GM19468 (cell line): ENCODE measurements at regions not wholly inside any gene's neighbourhood (a gene's known extent, or its start where the extent isn't known, plus 50 kb on each side); places are given as distances from the start of the nearest gene placed in this dataset.
"Not testable (repeated sequence)": the region's sequence is repeated elsewhere in the genome, so short reads cannot be mapped to it uniquely, and the experiment has no call there.

ENCODE experiments used
- ATAC-seq: cut with Tn5 transposase; IDR thresholded peaks from one replicate; pipeline ENCODE4 v1.9.1; 2021; ENCODE audit warnings: mild to moderate bottlenecking, moderate library complexity, moderate number of reproducible peaks; ENCODE audit not compliant: unreplicated experiment; ENCODE audit errors: extremely low read depth

- ATAC-seq, result no peak
Measured at GRCh38 chr4:27429364-27429871, 568.8 kb downstream of the STIM2 start.

GRCh38 chr4:27442146-27442545 lies 581.5 kb downstream of the STIM2 start:
- no peak for ATAC-seq

GRCh38 chr4:27442661-27443060 lies 582.0 kb downstream of the STIM2 start:
- not testable (repeated sequence) for ATAC-seq

- ATAC-seq, result no peak
Measured at GRCh38 chr4:27463816-27464215, 603.2 kb downstream of the STIM2 start.

GRCh38 chr4:27467351-27467750 lies 606.7 kb downstream of the STIM2 start:
- no peak for ATAC-seq

DNA sequence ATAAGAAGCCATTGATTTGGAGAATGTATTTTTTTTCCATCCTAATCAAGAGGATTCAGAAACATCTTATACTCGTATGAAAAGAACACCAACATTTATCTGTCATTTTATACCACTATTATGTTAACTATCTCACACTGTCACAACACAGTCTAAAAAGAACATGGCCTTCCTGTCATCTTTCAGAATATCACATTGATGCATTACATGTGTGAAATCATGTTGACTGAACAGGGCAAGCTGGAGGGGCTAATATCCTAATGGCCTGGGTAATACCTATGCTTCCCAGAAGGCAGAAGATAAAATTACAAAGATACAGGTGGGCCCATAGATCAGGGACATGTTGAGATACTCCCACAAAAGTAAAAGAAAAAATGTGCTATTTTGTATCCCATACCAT lies 611.7 kb downstream of the STIM2 start:
- ATAC-seq, result no peak

GRCh38 chr4:27474691-27475090 lies 614.0 kb downstream of the STIM2 start:
- no peak for ATAC-seq

- no peak for ATAC-seq
Measured at GRCh38 chr4:27484216-27484615, 623.6 kb downstream of the STIM2 start.

- ATAC-seq, result no peak
Measured at GRCh38 chr4:27490315-27490714, 629.7 kb downstream of the STIM2 start.

- no peak for ATAC-seq
Measured at GRCh38 chr4:27490766-27491165, 630.1 kb downstream of the STIM2 start.

- no peak for ATAC-seq
Measured at GRCh38 chr4:27506401-27506800, 645.8 kb downstream of the STIM2 start.

DNA sequence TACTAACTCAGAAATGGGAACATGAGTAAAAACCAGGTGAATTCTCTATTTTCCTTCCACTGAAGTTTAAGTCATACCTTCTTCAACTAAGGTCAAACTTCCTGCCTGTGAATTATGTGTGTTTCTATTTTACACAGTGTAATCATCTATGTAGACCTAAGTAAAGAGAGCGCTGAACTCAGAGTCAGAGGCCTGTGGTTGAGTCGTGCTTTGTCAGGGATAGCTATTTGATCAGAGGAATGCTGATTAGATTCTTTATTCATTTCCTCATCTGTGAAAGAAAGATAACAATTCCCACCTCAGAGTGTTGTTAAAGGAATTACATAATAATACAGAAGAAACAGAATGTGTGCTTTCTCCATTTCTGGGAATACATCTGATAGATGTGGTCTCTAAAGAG lies 654.1 kb downstream of the STIM2 start:
- no peak for ATAC-seq

DNA sequence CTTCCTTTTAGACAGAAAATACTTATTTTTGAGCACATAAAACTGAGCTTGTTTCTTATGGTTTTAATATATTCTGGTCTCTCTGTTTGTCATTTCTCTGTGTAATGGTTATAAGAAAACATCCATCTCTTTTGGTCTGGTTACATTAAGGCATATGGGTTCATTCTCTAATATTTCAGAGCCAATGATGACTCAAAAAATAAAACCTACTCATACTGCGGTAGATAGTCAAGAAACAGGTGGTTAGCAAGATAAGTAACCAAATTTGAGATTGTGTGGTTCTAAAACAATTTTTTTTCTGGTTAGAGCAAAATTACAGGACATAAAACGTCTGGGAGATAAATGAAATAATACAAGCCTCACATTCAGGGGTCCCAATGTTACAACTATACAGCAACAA lies 654.5 kb downstream of the STIM2 start:
- no peak for ATAC-seq

DNA sequence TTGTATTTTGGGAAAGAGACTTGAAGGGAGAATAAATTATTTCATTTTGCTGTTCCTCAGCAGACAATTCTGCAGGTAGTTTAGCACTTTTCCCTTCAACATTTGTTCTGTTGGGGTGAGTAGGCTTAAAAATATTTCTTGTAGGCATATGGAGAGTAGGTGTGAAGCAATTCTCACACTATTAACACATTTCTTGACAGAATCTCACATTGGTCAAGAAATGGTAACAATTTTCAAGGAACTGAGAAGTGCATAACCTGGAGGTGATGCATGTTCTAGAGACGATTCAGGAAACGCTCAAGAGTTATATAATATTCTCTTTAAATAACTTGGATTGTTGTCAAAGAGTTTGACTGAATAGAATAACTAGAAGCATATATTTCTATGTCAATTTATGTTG lies 658.2 kb downstream of the STIM2 start:
- no peak for ATAC-seq

DNA sequence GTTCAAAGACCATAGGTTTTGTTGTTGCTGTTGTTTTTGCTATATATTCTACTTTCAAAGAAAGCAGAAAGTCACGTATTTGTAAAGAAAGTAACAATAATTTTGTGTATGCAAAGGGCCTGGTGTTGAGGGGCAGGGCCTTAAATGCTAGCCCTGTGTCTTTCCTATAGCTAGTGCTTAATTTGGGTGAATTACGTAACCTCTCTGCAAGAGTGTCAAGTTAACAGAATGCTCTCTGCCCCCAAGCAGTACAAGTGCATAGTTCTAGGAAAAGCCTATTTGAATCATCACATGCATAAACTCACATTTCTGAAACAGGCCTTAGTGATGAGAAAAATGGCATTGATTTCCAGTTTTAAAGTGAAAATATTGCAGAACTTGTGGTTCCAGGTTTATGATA lies 663.6 kb downstream of the STIM2 start:
- ATAC-seq, result no peak

DNA sequence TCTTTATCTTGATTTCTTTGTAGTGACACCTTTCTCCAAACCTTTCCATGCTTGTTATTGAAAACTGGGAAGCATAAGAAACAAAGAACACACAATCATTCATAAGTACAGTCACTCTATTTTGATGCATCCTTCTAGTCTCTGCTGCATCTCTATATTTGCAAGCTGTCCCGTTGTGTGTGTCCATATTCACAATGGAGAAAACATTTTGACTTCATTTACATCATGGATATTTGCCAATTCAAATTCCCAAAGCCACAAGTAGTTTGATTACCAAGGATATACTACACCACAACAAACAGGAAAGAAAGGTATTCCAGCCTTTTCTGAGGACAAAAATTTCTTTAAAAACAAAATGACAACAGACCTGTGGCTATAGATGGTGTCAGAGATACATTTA lies 673.8 kb downstream of the STIM2 start:
- no peak for ATAC-seq

DNA sequence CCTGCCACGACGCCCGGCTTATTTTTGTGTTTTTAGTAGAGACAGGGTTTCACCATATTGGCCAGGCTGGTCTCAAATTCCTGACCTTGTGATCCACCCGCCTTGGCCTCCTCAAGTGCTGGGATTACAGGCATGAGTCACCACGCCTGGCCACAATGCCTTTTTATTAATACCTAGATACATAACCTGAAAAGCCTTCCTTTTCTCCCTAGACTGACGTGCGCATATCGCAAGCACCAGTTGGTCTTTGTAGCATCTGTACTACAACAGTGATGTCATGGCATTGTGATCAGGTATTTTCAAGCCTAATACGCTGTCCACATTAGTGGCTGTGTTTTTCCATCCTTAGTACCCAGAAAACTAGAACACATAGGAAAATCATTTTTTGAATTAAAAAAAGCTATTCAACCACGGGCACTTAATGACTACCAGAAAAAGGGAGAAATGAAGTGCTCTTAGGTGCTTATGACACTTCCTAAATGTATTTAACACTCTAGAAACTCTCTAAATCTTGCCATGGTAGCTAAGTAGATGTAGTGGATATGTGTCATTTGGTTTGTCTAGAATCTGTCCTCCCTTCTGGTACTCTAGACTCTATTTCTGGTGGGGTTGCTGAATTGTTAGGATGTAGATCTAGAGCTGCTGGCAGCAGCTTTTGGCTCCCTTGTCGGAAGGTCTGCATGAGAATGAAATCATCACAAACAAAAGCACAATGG lies 707.8 kb downstream of the STIM2 start:
- ATAC-seq, result no peak

- no peak for ATAC-seq
Measured at GRCh38 chr4:27568952-27569319, 708.3 kb downstream of the STIM2 start.

GRCh38 chr4:27574743-27575142 lies 714.1 kb downstream of the STIM2 start:
- ATAC-seq, result no peak

DNA sequence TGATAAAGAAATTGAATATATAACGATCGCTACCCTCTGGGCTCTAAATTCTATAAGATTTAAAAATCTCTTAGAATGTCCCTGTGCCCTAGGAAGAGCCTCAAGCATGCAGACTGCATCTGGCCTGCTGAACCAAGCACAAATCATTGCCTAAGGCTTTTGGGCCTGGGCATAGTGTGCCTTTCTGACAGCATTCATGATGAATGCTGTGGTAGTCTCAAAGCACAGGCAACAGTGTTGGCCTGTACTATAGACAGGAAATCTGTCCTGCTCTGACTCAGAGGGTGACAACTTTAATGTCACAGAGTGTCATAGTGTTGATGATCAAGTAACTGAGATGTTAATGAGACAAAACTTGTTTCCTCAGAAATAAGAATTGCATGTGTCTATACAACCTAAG lies 717.3 kb downstream of the STIM2 start:
- ATAC-seq, result no peak

- ATAC-seq, result no peak
Measured at GRCh38 chr4:27592738-27593137, 732.1 kb downstream of the STIM2 start.

DNA sequence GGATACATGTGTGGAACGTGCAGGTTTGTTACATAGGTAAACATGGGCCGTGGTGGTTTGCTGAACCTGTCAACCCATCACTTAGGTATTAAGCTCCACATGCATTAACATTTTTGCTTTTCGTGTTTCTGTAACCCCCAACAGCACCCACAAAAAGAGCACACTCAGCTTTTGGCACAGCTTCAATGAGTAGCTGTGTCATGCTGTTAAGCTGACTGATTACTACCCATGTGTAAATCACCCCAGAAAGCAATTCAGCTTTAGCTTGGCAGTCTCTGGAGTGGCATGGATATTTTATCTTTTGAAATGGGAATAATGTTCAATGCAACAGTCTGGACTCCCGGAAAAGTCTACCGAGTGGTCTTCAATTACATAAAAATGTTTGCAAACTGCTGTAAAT lies 734.3 kb downstream of the STIM2 start:
- ATAC-seq, result no peak
